Glomerular visceral epithelial cell (primary cell): ENCODE measurements at regions not wholly inside any gene's neighbourhood (a gene's known extent, or its start where the extent isn't known, plus 50 kb on each side); places are given as distances from the start of the nearest gene placed in this dataset.
"Not testable (repeated sequence)": the region's sequence is repeated elsewhere in the genome, so short reads cannot be mapped to it uniquely, and the experiment has no call there.

Experiments used
- DNase-seq: peaks from one replicate; pipeline ENCODE4 v3.0.0-alpha.2; 2016; ENCODE audit errors: extremely low spot score

GRCh38 chr1:200317236-200317635 lies 92.6 kb downstream of the ZNF281 start:
- peak; percentile 39 for DNase-seq

- DNase-seq = no peak
These were observed 93.6 kb downstream of the ZNF281 start for GRCh38 chr1:200316148-200316803.

DNA sequence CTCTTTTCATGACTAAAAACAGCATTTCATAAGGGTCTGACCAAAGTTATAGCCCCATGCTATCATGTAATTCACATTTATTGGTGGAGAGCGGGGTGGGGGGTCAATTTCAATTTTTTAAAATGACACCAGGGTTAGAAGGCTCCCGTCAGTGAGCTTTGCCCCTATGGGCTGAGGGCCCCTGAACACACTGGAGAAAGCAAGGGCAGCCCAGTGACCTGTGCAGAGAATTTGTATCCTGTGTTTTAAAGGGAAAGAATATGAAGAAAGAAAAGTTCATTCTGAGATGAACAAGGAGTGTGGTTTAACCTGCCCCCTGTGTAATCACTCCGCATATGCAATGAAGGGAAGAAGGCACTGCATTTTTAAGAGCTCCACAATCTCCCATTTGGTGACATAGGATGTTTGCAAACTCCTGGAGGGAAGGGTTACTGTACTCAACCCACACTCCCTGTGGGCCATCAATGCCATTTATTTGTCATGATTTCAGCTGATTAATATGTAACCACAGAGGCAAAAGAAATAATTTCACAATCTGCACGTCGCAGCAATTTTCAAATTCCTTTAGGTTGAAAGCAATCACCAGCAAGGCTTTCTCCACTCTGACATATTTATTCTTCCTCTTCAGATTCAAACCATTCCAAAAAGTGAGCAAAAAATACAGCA lies 95.6 kb downstream of the ZNF281 start:
- DNase-seq = peak; percentile 71

DNA sequence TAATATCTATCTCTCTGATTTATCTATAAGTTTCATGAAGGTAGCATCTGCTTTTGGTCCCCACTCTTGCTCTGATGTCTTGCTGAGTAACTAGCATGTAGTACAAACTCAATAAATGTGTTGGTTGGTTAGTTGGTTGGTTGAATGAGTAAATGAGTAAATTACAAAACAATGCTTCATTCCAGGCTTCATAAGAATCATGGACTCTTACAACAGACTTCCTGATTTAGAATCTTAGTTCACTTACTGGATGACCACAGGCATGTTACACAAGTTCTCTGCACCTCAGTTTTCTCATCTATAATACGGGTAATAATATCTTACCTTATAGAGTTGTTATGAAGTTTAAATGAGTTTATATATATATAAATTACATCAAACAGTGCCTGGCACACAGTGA lies 98.6 kb downstream of the ZNF281 start:
- DNase-seq = no peak

- no peak for DNase-seq
These were observed 99.0 kb downstream of the ZNF281 start for GRCh38 chr1:200310824-200311223.

GRCh38 chr1:200307755-200308066 lies 102.1 kb downstream of the ZNF281 start:
- DNase-seq = no peak

GRCh38 chr1:200306944-200307754 lies 102.7 kb downstream of the ZNF281 start:
- peak; percentile 45 for DNase-seq

DNA sequence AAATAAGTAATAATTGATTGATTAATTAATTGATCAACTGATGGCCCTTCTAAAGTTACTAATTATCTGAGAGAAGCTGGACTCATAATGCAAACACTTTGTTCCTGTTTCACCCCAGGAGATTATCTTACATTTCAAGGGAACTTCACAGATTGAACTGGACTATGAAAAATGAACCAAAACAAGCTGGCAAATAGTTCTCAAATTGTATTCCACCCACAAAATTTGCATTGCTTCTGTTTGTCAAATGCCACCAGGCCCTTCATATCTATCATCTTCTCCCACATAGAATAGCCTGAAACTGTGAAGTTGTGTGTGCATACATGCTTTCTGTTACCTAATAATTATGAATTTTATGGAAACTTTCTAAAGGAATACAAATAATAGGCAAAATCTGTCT lies 104.0 kb downstream of the ZNF281 start:
- no peak for DNase-seq

- no peak for DNase-seq
These were observed 105.7 kb downstream of the ZNF281 start for GRCh38 chr1:200304171-200304570.

- no peak for DNase-seq
These were observed 106.9 kb downstream of the ZNF281 start for GRCh38 chr1:200302921-200303290.

GRCh38 chr1:200302192-200302920 lies 107.5 kb downstream of the ZNF281 start:
- peak; percentile 28 for DNase-seq

GRCh38 chr1:200301152-200301551 lies 108.7 kb downstream of the ZNF281 start:
- DNase-seq = no peak

GRCh38 chr1:200299571-200299970 lies 110.3 kb downstream of the ZNF281 start:
- no peak for DNase-seq

DNA sequence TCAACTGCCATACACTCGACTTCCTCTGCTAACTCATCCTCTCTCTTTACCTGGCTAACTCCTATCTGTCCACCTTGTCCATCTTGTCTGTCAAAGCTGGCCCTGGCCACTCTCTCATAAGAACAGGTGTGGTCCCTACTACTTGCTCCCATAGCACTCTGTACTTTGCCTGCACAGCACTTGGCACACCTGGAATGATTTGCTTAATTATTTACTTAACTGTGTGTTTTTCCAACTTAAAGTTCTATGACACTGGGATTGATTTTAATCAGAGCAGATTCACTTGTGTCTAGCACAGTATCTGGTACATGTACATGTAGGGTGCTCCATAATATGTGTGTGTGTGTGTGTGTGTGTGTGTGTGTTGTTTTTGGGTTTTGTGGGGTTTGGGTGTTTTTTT lies 111.6 kb downstream of the ZNF281 start:
- no peak for DNase-seq

DNA sequence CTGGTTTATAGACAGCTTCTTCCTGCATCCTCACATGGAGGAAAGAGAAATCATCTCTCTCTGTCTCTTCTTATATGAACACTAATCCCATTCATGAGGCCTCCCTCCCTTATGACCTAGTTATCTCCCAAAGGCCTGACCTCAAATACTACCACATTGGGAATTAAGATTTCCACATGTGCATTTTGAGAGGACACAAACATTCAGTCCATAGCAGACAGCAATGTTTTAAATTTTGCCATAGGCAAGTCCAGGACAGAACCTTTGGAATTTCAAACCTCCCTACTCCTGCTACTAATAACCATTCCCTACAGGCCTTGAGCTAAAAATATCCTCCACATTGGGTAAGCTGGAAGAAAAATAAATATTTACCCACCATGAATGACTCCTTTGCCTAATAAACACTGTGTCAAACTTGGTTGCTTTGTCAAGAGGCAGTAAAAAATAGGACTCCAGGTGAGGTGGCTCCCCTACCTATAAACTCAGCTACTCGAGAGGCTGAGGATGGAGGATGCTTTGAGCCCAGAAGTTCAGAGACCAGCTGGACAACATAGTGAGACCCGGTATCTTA lies 113.7 kb downstream of the ZNF281 start:
- DNase-seq = no peak

DNA sequence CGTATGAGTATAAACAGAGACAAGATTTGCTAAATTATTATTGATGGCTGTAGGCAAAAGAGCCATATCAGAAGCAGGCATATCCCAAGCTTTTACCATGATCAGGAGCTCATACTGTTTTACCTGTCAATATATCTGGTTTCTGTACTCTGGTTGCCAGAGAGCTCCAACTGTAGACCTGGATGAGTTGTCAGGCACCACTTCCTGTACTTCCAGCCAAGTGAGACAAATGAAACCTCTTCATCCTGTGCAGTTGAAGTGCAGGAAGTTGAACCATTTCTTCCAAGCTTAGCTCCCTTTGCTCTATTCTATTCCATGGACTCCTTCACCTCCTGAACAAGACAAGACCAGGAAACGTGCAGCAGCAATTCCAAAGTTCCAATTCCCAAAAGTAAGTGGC lies 115.6 kb downstream of the ZNF281 start:
- peak; percentile 9 for DNase-seq

DNA sequence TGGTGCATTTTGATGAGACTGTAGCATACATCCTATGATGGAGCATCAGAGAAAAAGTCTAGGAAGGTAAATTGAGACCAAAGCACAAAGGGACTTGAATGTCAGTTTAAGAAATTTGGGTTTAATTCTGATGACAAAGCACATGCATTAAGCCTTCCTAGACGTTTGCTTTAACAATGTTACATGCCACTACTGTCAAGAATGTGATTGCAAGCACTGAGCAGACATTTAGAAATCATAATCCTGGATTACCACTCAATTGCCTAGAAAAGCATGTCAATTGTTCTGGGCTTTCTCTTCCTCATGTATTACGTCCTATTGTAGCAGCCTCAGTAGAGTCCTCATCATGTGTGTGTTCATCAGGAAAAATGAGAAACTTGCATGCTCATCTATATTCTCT lies 117.1 kb downstream of the ZNF281 start:
- no peak for DNase-seq

GRCh38 chr1:200291106-200291505 lies 118.7 kb downstream of the ZNF281 start:
- DNase-seq = no peak

DNA sequence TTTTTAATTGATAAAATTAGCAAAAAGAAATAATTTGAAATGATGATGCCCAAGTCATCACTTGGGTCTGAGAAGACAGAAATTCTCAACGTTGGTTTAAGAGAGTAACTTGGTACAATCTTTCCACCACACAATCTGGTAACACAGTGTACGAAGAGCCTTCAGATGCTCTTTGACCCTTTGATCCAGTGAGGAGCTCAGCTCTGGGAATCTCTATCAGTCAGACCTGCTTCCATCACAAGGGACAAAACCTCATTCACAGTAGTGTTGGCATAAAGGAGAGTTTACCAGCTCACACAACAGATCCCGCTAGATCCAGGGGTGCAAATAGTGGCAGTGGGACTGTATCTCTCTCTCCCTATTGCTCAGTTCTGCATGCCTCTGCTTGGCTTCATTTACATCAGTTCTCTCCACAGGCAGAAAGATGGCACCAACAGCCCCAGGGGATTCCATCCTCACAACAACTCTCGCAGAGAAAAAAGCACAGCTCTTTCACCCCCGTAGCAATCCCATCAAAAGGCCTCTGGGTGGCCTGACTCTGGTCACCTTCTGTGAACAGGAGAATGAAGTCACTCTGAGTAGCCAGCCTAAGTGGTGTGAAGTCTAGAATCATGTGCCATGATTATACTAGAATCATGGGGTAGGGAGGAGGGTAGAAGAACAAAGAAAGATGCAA lies 119.7 kb downstream of the ZNF281 start:
- peak; percentile 9 for DNase-seq

DNA sequence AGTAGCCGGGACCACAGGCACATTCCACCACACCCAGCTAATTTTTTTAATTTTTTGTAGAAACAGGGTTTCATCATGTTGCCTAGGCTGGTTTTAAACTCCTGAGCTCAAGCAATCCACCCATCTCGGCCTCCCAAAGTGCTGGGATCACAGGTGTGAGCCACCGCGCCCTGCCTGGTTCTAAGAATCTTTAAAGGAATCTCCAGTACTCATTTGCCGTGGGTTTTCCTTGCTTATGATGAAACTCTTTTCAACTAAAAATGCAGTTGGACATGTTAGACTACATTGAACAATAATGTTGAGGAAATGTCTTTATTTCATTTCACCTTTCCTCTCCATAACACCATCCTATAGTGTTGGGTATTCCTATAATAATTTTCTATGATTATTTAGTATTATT lies 121.6 kb downstream of the ZNF281 start:
- no peak for DNase-seq

- not testable (repeated sequence) for DNase-seq
These were observed 125.6 kb downstream of the ZNF281 start for GRCh38 chr1:200284236-200284635.
